Lower leg skin (tissue), 3 donors: ENCODE measurements at regions not wholly inside any gene's neighbourhood (a gene's known extent, or its start where the extent isn't known, plus 50 kb on each side); places are given as distances from the start of the nearest gene placed in this dataset.

Experiments used
- POLR2A ChIP-seq, 2 donors: fragments of 450-650 bp; IDR thresholded peaks; one replicate each; pipeline ENCODE4 v1.6.1; 2016 to 2017; ENCODE audit warnings: antibody characterized with exemption in 2 of 2, mild to moderate bottlenecking in 1 of 2, moderate library complexity in 1 of 2
- TF ChIP-seq, protein P1 (sequence below), 3 donors: fragments of 450-650 bp; IDR thresholded peaks; one replicate each; pipeline ENCODE4 v1.5.1; 2016; ENCODE audit warnings: antibody characterized with exemption in 3 of 3, mild to moderate bottlenecking in 3 of 3, moderate library complexity in 2 of 3

DNA sequence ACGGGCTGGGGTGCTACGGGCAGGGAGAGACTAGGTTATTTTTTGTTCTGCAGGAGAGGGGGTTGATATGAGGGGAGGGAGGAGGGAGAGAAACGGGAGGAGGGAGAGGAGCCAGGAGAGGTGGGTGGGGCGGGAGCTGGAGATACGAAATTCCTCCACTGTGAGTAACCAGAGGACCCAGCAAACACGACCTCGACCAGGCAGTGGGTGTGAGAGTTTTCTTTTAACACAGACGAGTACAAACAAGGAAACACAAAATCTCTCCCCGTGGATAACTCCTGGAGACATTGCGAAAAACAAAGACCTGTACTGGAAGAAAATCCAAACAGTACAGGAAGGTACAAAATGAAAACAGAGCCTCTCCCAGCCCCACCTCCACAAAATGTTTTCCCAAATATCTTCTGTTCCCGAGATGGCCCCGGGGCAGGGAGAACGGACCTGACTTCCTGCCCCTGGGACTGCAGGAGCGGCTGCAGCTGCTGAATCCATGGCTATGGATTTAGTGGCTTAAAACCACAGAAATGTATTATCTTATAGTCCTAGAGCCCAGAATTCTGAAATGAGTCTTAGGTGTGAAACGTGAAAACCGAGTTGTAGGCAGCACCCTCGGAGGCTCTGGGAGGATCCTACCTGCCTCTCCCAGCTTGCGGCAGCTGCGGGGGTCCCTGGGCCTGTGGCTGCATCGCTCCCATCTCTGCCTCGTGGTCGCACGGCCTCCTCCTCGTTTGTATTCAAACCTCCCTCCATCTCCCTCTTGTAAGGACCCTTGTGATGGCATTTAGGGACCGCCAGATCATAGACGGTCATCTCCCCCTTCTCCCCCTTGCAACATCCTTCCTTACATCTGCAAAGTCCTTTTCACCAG, 82.2 kb downstream of the RIPK4 start:
- TF ChIP-seq POLR2A (IDR thresholded peaks at IDR 0.05), result no peak
- TF ChIP-seq, protein P1, sequence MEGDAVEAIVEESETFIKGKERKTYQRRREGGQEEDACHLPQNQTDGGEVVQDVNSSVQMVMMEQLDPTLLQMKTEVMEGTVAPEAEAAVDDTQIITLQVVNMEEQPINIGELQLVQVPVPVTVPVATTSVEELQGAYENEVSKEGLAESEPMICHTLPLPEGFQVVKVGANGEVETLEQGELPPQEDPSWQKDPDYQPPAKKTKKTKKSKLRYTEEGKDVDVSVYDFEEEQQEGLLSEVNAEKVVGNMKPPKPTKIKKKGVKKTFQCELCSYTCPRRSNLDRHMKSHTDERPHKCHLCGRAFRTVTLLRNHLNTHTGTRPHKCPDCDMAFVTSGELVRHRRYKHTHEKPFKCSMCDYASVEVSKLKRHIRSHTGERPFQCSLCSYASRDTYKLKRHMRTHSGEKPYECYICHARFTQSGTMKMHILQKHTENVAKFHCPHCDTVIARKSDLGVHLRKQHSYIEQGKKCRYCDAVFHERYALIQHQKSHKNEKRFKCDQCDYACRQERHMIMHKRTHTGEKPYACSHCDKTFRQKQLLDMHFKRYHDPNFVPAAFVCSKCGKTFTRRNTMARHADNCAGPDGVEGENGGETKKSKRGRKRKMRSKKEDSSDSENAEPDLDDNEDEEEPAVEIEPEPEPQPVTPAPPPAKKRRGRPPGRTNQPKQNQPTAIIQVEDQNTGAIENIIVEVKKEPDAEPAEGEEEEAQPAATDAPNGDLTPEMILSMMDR (IDR thresholded peaks at IDR 0.05), result no peak
